H9 (cell line): ENCODE measurements at regions not wholly inside any gene's neighbourhood (a gene's known extent, or its start where the extent isn't known, plus 50 kb on each side); places are given as distances from the start of the nearest gene placed in this dataset.

Experiments
- DNase-seq: peaks from one replicate; pipeline ENCODE4 v3.0.0-alpha.2; 2017
- H2AFZ ChIP-seq: one replicate; pipeline ENCODE4 v1.6.1; 2013; ENCODE audit warnings: mild to moderate bottlenecking, low read length, control low read depth, moderate library complexity
- H2AK5ac ChIP-seq: 2 replicates; pipeline ENCODE4 v1.6.1; 2013; ENCODE audit warnings: low read length, control low read depth, mixed read lengths; ENCODE audit not compliant: insufficient read length
- H2BK120ac ChIP-seq: one replicate; pipeline ENCODE4 v1.6.1; 2013; ENCODE audit warnings: low read depth, mild to moderate bottlenecking, low read length, control low read depth, inconsistent platforms; ENCODE audit not compliant: poor library complexity, severe bottlenecking
- H2BK12ac ChIP-seq: 2 replicates; pipeline ENCODE4 v1.6.1; 2013; ENCODE audit warnings: low read length, control low read depth, mixed read lengths, low read depth; ENCODE audit not compliant: insufficient read length
- H2BK15ac ChIP-seq: 2 replicates; pipeline ENCODE4 v1.6.1; 2013; ENCODE audit warnings: low read depth, low read length, control low read depth
- H2BK20ac ChIP-seq: one replicate; pipeline ENCODE4 v1.6.1; 2013; ENCODE audit warnings: low read depth, mild to moderate bottlenecking, low read length, control low read depth, inconsistent platforms; ENCODE audit not compliant: poor library complexity, severe bottlenecking
- H2BK5ac ChIP-seq: 2 replicates; pipeline ENCODE4 v1.6.1; 2013; ENCODE audit warnings: low read length, control low read depth, mixed read lengths; ENCODE audit not compliant: insufficient read length
- H3K14ac ChIP-seq: 2 replicates; pipeline ENCODE4 v1.6.1; 2013; ENCODE audit warnings: low read length, control low read depth; ENCODE audit not compliant: insufficient read depth
- H3K18ac ChIP-seq: 2 replicates; pipeline ENCODE4 v1.6.1; 2013; ENCODE audit warnings: low read depth, mild to moderate bottlenecking, mixed read lengths, low read length, control low read depth; ENCODE audit not compliant: insufficient read length
- H3K23ac ChIP-seq: 2 replicates; pipeline ENCODE4 v1.6.1; 2013; ENCODE audit warnings: low read length, control low read depth, mixed read lengths, low read depth; ENCODE audit not compliant: insufficient read length
- H3K23me2 ChIP-seq: 2 replicates; pipeline ENCODE4 v1.6.1; 2013; ENCODE audit warnings: low read depth, mild to moderate bottlenecking, mixed read lengths, low read length, control low read depth; ENCODE audit not compliant: insufficient read length, poor library complexity, severe bottlenecking
- H3K27ac ChIP-seq: 2 replicates; pipeline ENCODE4 v1.5.1; 2013; ENCODE audit warnings: low read length, control low read depth, mixed read lengths, low read depth; ENCODE audit not compliant: insufficient read length
- H3K27me3 ChIP-seq: 2 replicates; pipeline ENCODE4 v1.6.1; 2013; ENCODE audit warnings: low read length, control low read depth, inconsistent platforms; ENCODE audit not compliant: insufficient read depth
- H3K4ac ChIP-seq: 2 replicates; pipeline ENCODE4 v1.6.1; 2013; ENCODE audit warnings: low read depth, mild to moderate bottlenecking, control low read depth, inconsistent platforms, low read length, moderate library complexity
- H3K4me1 ChIP-seq: 2 replicates; pipeline ENCODE4 v1.6.1; 2013; ENCODE audit warnings: low read length, control low read depth, inconsistent platforms; ENCODE audit not compliant: insufficient read depth
- H3K4me2 ChIP-seq: 2 replicates; pipeline ENCODE4 v1.6.1; 2013; ENCODE audit warnings: low read length, control low read depth, mixed read lengths; ENCODE audit not compliant: insufficient read length, insufficient read depth
- H3K56ac ChIP-seq: 2 replicates; pipeline ENCODE4 v1.6.1; 2013; ENCODE audit warnings: low read depth, mild to moderate bottlenecking, mixed read lengths, low read length, control low read depth; ENCODE audit not compliant: insufficient read length
- H3K79me1 ChIP-seq: 2 replicates; pipeline ENCODE4 v1.6.1; 2013; ENCODE audit warnings: low read depth, mild to moderate bottlenecking, moderate library complexity, low read length, control low read depth, inconsistent platforms; ENCODE audit not compliant: insufficient read depth, poor library complexity, severe bottlenecking
- H3K79me2 ChIP-seq: 2 replicates; pipeline ENCODE4 v1.6.1; 2013; ENCODE audit warnings: low read length, control low read depth, inconsistent platforms; ENCODE audit not compliant: insufficient read depth
- H3K9ac ChIP-seq: 2 replicates; pipeline ENCODE4 v1.6.1; 2013; ENCODE audit warnings: low read length, control low read depth, mixed read lengths; ENCODE audit not compliant: insufficient read length; ENCODE audit errors: extremely low read depth
- H3K9me3 ChIP-seq: one replicate; pipeline ENCODE4 v1.6.1; 2013; ENCODE audit warnings: low read depth, low read length, inconsistent platforms; ENCODE audit not compliant: control insufficient read depth
- H3T11ph ChIP-seq: one replicate; pipeline ENCODE4 v1.6.1; 2013; ENCODE audit warnings: mild to moderate bottlenecking, low read length, control low read depth, inconsistent platforms
- H4K20me1 ChIP-seq: one replicate; pipeline ENCODE4 v1.6.1; 2013; ENCODE audit not compliant: control insufficient read depth, insufficient read length, insufficient read depth
- H4K5ac ChIP-seq: 2 replicates; pipeline ENCODE4 v1.6.1; 2013; ENCODE audit warnings: low read depth, mild to moderate bottlenecking, mixed read lengths, low read length, control low read depth; ENCODE audit not compliant: insufficient read length
- H4K8ac ChIP-seq: replicated peaks from 2 replicates; pipeline ENCODE4 v1.6.1; 2013; ENCODE audit warnings: low read length, control low read depth, mixed read lengths, low read depth; ENCODE audit not compliant: insufficient read length
- H4K91ac ChIP-seq: 2 replicates; pipeline ENCODE4 v1.6.1; 2013; ENCODE audit warnings: low read depth, mild to moderate bottlenecking, moderate library complexity, mixed read lengths, low read length, control low read depth; ENCODE audit not compliant: insufficient read length
- H3K27ac Mint-ChIP-seq, 3 experiments: 2 replicates in 2 of 3; 3 replicates in 1 of 3; pipeline ENCODE4 v1.8.0; 2020 to 2021; ENCODE audit warnings: mixed read lengths in 3 of 3, mild to moderate bottlenecking in 1 of 3, moderate library complexity in 1 of 3
- H3K27me3 Mint-ChIP-seq: 2 replicates; pipeline ENCODE4 v1.8.0; 2021; ENCODE audit warnings: low read depth, mild to moderate bottlenecking, moderate library complexity, mixed read lengths
- H3K36me3 Mint-ChIP-seq, 3 experiments: 2 replicates in 2 of 3; 3 replicates in 1 of 3; pipeline ENCODE4 v1.8.0; 2020 to 2021; ENCODE audit warnings: low read depth in 3 of 3, mixed read lengths in 3 of 3; ENCODE audit not compliant: insufficient read depth in 1 of 3
- H3K4me1 Mint-ChIP-seq, 2 experiments: 2 replicates each; pipeline ENCODE4 v1.8.0; 2020; ENCODE audit warnings: mixed read lengths in 2 of 2
- H3K4me3 Mint-ChIP-seq, 2 experiments: 2 replicates in 1 of 2; 3 replicates in 1 of 2; pipeline ENCODE4 v1.8.0; 2020 to 2021; ENCODE audit warnings: mild to moderate bottlenecking in 2 of 2, mixed read lengths in 2 of 2, moderate library complexity in 1 of 2
- H3K9me3 Mint-ChIP-seq, 2 experiments: 2 replicates in 1 of 2; 3 replicates in 1 of 2; pipeline ENCODE4 v1.8.0; 2020; ENCODE audit warnings: mild to moderate bottlenecking in 2 of 2, mixed read lengths in 2 of 2, moderate library complexity in 1 of 2
- CTCF ChIP-seq: fragments of 200-600 bp; sonication (generic); conservative IDR thresholded peaks from 3 replicates; pipeline ENCODE4 v1.8.0; 2021; ENCODE audit warnings: antibody characterized with exemption, mild to moderate bottlenecking

DNA sequence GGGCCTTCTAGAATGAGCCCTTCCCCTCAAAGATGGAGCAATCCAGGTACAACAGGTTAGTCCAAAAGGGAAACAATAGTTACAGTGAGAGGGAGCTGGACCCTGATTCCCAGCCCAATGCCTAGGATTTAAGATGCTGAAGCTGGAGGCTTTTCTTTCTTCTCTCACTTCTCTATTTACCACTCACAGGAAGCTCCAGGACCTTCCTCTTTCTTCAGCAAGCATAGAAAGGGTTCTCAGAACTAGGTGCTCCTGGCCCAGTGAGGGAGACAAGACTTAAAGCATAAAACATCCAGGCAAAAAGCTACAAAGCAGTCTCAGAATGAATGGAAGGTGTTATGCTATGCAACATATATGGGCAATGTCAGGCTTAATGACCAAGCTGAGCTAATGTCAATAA lies 279.0 kb downstream of the SRBD1 start:
- Histone ChIP-seq H3K9me3 (no peaks in the 10 kb centered on the region), H3K23ac (no peak overlapping the region), H2BK15ac (no peak overlapping the region), H2BK120ac (no peak overlapping the region), H2BK12ac (no peak overlapping the region), H3K4me1 (no peaks in the 10 kb centered on the region), H3K79me1 (no peaks in the 10 kb centered on the region), H3K79me2 (no peaks in the 10 kb centered on the region), H3K23me2 (no peaks in the 10 kb centered on the region), H3K4me2 (no peak overlapping the region), H4K5ac (no peak overlapping the region), H3K27me3 (no peaks in the 10 kb centered on the region), H3K14ac (no peak overlapping the region), H3K56ac (no peak overlapping the region), H2AK5ac (no peak overlapping the region), H3K9ac (no peak overlapping the region), H3K18ac (no peak overlapping the region), H2AFZ (no peak overlapping the region), H3K27ac (no peak overlapping the region), H3K4ac (no peak overlapping the region), H2BK5ac (no peak overlapping the region), H4K8ac (no peak overlapping the region), H3T11ph (no peak overlapping the region), H4K20me1 (no peaks in the 10 kb centered on the region), H4K91ac (no peak overlapping the region), H2BK20ac (no peak overlapping the region)
- TF ChIP-seq CTCF: no peak
- peaks cover 0 to 4% of the 10 kb centered on the region in 2 experiments; a peak in 2 of 5 replicates for H3K9me3 Mint-ChIP-seq
- H3K4me3 Mint-ChIP-seq: no peak overlapping the region
- no peak overlapping the region for H3K27ac Mint-ChIP-seq
- H3K36me3 Mint-ChIP-seq: peaks cover 0 to 2% (median 0%) of the 10 kb centered on the region in 3 experiments; a peak in 2 of 7 replicates
- no peak for DNase-seq
- peaks cover 15 to 21% of the 10 kb centered on the region in 2 experiments for H3K4me1 Mint-ChIP-seq
- H3K27me3 Mint-ChIP-seq: peaks cover 1% of the 10 kb centered on the region; the same call in 1 of the 2 replicates
